Neural cell (in vitro differentiated cells): ENCODE measurements at regions not wholly inside any gene's neighbourhood (a gene's known extent, or its start where the extent isn't known, plus 50 kb on each side); places are given as distances from the start of the nearest gene placed in this dataset.

Source experiments
- CTCF ChIP-seq: fragments of 450-650 bp; IDR thresholded peaks from 2 replicates; pipeline ENCODE4 v1.5.1; 2014; ENCODE audit warnings: antibody characterized with exemption, mild to moderate bottlenecking, moderate library complexity; ENCODE audit not compliant: poor library complexity, severe bottlenecking
- EP300 ChIP-seq: fragments of 450-650 bp; conservative IDR thresholded peaks from 2 replicates; pipeline ENCODE4 v1.6.1; 2014; ENCODE audit warnings: antibody characterized with exemption, mild to moderate bottlenecking, moderate library complexity; ENCODE audit not compliant: poor library complexity, severe bottlenecking
- EZH2 ChIP-seq: fragments of 200-600, 300-800 bp; shearing (Covaris generic), sonication (generic); IDR thresholded peaks from 2 replicates; pipeline ENCODE4 v1.6.1; 2014; ENCODE audit warnings: antibody characterized with exemption, low read length, borderline replicate concordance, mild to moderate bottlenecking; ENCODE audit not compliant: insufficient read depth, poor library complexity, severe bottlenecking
- TAF1 ChIP-seq: IDR thresholded peaks from 2 replicates; pipeline ENCODE4 v1.6.1; 2012; ENCODE audit warnings: low read depth
- TF ChIP-seq, protein P1 (sequence below): IDR thresholded peaks from 2 replicates; pipeline ENCODE4 v1.6.1; 2012; ENCODE audit warnings: borderline replicate concordance

DNA sequence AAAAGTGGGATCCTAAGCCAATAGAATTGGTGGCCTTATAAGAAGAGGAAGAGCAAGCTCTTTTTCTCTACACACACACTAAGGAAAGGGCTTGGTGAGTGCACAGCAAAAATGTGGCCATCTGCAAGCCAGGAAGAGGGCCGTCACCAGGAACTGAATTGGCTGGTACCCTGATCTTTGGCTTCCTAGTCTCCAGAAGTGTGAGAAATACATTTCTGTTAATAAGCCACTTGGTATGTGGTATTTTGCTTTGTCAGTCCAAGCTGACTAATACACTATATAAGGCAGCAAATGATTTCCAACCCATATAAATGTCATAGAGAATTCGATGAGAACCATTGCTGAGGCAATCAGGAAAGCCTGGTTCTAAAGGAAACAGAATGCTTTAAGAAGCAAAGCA, 816.3 kb upstream of the SEMA6D start:
- TF ChIP-seq, protein P1, sequence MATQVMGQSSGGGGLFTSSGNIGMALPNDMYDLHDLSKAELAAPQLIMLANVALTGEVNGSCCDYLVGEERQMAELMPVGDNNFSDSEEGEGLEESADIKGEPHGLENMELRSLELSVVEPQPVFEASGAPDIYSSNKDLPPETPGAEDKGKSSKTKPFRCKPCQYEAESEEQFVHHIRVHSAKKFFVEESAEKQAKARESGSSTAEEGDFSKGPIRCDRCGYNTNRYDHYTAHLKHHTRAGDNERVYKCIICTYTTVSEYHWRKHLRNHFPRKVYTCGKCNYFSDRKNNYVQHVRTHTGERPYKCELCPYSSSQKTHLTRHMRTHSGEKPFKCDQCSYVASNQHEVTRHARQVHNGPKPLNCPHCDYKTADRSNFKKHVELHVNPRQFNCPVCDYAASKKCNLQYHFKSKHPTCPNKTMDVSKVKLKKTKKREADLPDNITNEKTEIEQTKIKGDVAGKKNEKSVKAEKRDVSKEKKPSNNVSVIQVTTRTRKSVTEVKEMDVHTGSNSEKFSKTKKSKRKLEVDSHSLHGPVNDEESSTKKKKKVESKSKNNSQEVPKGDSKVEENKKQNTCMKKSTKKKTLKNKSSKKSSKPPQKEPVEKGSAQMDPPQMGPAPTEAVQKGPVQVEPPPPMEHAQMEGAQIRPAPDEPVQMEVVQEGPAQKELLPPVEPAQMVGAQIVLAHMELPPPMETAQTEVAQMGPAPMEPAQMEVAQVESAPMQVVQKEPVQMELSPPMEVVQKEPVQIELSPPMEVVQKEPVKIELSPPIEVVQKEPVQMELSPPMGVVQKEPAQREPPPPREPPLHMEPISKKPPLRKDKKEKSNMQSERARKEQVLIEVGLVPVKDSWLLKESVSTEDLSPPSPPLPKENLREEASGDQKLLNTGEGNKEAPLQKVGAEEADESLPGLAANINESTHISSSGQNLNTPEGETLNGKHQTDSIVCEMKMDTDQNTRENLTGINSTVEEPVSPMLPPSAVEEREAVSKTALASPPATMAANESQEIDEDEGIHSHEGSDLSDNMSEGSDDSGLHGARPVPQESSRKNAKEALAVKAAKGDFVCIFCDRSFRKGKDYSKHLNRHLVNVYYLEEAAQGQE, result no peak
- TF ChIP-seq TAF1, result no peak
- no peak for TF ChIP-seq EP300
- TF ChIP-seq CTCF, result no peak
- no peak for TF ChIP-seq EZH2
